ENCODE measurements at regions not wholly inside any gene's neighbourhood (a gene's known extent, or its start where the extent isn't known, plus 50 kb on each side); places are given as distances from the start of the nearest gene placed in this dataset.

GRCh38 chr2:23286758-23287704 lies 97.9 kb upstream of the KLHL29 start:
- H3K4me3 ChIP-seq (ENCODE audit: insufficient read depth, low read depth, low read length) = no peak overlapping the region
- H3K36me3 ChIP-seq (replicated peaks; ENCODE audit: control insufficient read depth, insufficient read depth, low read length) = no peaks in the 10 kb centered on the region
- no peaks in the 10 kb centered on the region for H3K27me3 ChIP-seq (ENCODE audit: control insufficient read depth, insufficient read depth, low read length)
- no peak for DNase-seq

- Histone ChIP-seq H3K4me3 (ENCODE audit: insufficient read depth, low read depth, low read length) (no peak overlapping the region), H3K36me3 (replicated peaks; ENCODE audit: control insufficient read depth, insufficient read depth, low read length) (no peaks in the 10 kb centered on the region), H3K27me3 (ENCODE audit: control insufficient read depth, insufficient read depth, low read length) (no peaks in the 10 kb centered on the region)
- no peak for DNase-seq
Measured at GRCh38 chr2:23289671-23290070, 95.3 kb upstream of the KLHL29 start.

- H3K36me3 ChIP-seq (replicated peaks; ENCODE audit: control insufficient read depth, insufficient read depth, low read length) = no peaks in the 10 kb centered on the region
- no peak overlapping the region for H3K4me3 ChIP-seq (ENCODE audit: insufficient read depth, low read depth, low read length)
- no peaks in the 10 kb centered on the region for H3K27me3 ChIP-seq (ENCODE audit: control insufficient read depth, insufficient read depth, low read length)
- DNase-seq = no peak
Measured at GRCh38 chr2:23291239-23291638, 93.7 kb upstream of the KLHL29 start.

- DNase-seq = no peak
- no peak overlapping the region for H3K4me3 ChIP-seq (ENCODE audit: insufficient read depth, low read depth, low read length)
- H3K27me3 ChIP-seq (ENCODE audit: control insufficient read depth, insufficient read depth, low read length) = no peaks in the 10 kb centered on the region
- no peaks in the 10 kb centered on the region for H3K36me3 ChIP-seq (replicated peaks; ENCODE audit: control insufficient read depth, insufficient read depth, low read length)
Measured at GRCh38 chr2:23292024-23292423, 93.0 kb upstream of the KLHL29 start.

GRCh38 chr2:23293063-23293462 lies 91.9 kb upstream of the KLHL29 start:
- H3K36me3 ChIP-seq (replicated peaks; ENCODE audit: control insufficient read depth, insufficient read depth, low read length) = no peaks in the 10 kb centered on the region
- DNase-seq = no peak
- H3K4me3 ChIP-seq (ENCODE audit: insufficient read depth, low read depth, low read length) = no peak overlapping the region
- no peaks in the 10 kb centered on the region; the same call in 1 of the 2 replicates for H3K27me3 ChIP-seq (ENCODE audit: control insufficient read depth, insufficient read depth, low read length)

- Histone ChIP-seq H3K36me3 (replicated peaks; ENCODE audit: control insufficient read depth, insufficient read depth, low read length) (no peaks in the 10 kb centered on the region), H3K4me3 (ENCODE audit: insufficient read depth, low read depth, low read length) (no peak overlapping the region), H3K27me3 (ENCODE audit: control insufficient read depth, insufficient read depth, low read length) (no peaks in the 10 kb centered on the region; the same call in 1 of the 2 replicates)
- DNase-seq = no peak
Measured at GRCh38 chr2:23293731-23294130, 91.2 kb upstream of the KLHL29 start.

- Histone ChIP-seq H3K36me3 (replicated peaks; ENCODE audit: control insufficient read depth, insufficient read depth, low read length) (no peaks in the 10 kb centered on the region), H3K27me3 (ENCODE audit: control insufficient read depth, insufficient read depth, low read length) (no peaks in the 10 kb centered on the region; the same call in 1 of the 2 replicates), H3K4me3 (ENCODE audit: insufficient read depth, low read depth, low read length) (no peak overlapping the region)
- DNase-seq = peak; percentile 51
Measured at GRCh38 chr2:23294238-23294637, 90.7 kb upstream of the KLHL29 start.

- Histone ChIP-seq H3K36me3 (replicated peaks; ENCODE audit: control insufficient read depth, insufficient read depth, low read length) (no peaks in the 10 kb centered on the region), H3K4me3 (ENCODE audit: insufficient read depth, low read depth, low read length) (no peak overlapping the region), H3K27me3 (ENCODE audit: control insufficient read depth, insufficient read depth, low read length) (no peaks in the 10 kb centered on the region; the same call in 1 of the 2 replicates)
- no peak for DNase-seq
Measured at GRCh38 chr2:23296691-23297090, 88.3 kb upstream of the KLHL29 start.

GRCh38 chr2:23297112-23297511 lies 87.9 kb upstream of the KLHL29 start:
- Histone ChIP-seq H3K27me3 (ENCODE audit: control insufficient read depth, insufficient read depth, low read length) (no peaks in the 10 kb centered on the region; the same call in 1 of the 2 replicates), H3K36me3 (replicated peaks; ENCODE audit: control insufficient read depth, insufficient read depth, low read length) (no peaks in the 10 kb centered on the region), H3K4me3 (ENCODE audit: insufficient read depth, low read depth, low read length) (no peak overlapping the region)
- DNase-seq = no peak

- H3K4me3 ChIP-seq (ENCODE audit: insufficient read depth, low read depth, low read length) = no peak overlapping the region
- H3K36me3 ChIP-seq (replicated peaks; ENCODE audit: control insufficient read depth, insufficient read depth, low read length) = no peaks in the 10 kb centered on the region
- no peak for DNase-seq
- no peaks in the 10 kb centered on the region; the same call in 1 of the 2 replicates for H3K27me3 ChIP-seq (ENCODE audit: control insufficient read depth, insufficient read depth, low read length)
Measured at GRCh38 chr2:23298551-23298950, 86.4 kb upstream of the KLHL29 start.

- no peak overlapping the region for H3K4me3 ChIP-seq (ENCODE audit: insufficient read depth, low read depth, low read length)
- H3K27me3 ChIP-seq (ENCODE audit: control insufficient read depth, insufficient read depth, low read length) = no peaks in the 10 kb centered on the region; the same call in 1 of the 2 replicates
- H3K36me3 ChIP-seq (replicated peaks; ENCODE audit: control insufficient read depth, insufficient read depth, low read length) = no peaks in the 10 kb centered on the region
- no peak for DNase-seq
Measured at GRCh38 chr2:23299476-23300195, 85.3 kb upstream of the KLHL29 start.

GRCh38 chr2:23301136-23301535 lies 83.8 kb upstream of the KLHL29 start:
- Histone ChIP-seq H3K27me3 (ENCODE audit: control insufficient read depth, insufficient read depth, low read length) (no peaks in the 10 kb centered on the region; the same call in 1 of the 2 replicates), H3K36me3 (replicated peaks; ENCODE audit: control insufficient read depth, insufficient read depth, low read length) (no peaks in the 10 kb centered on the region), H3K4me3 (ENCODE audit: insufficient read depth, low read depth, low read length) (no peak overlapping the region)
- DNase-seq = no peak

GRCh38 chr2:23302591-23302990 lies 82.4 kb upstream of the KLHL29 start:
- Histone ChIP-seq H3K36me3 (replicated peaks; ENCODE audit: control insufficient read depth, insufficient read depth, low read length) (no peaks in the 10 kb centered on the region), H3K27me3 (ENCODE audit: control insufficient read depth, insufficient read depth, low read length) (no peaks in the 10 kb centered on the region; the same call in 1 of the 2 replicates), H3K4me3 (ENCODE audit: insufficient read depth, low read depth, low read length) (no peak overlapping the region)
- DNase-seq = no peak

- no peak overlapping the region for H3K4me3 ChIP-seq (ENCODE audit: insufficient read depth, low read depth, low read length)
- H3K36me3 ChIP-seq (replicated peaks; ENCODE audit: control insufficient read depth, insufficient read depth, low read length) = no peaks in the 10 kb centered on the region
- H3K27me3 ChIP-seq (ENCODE audit: control insufficient read depth, insufficient read depth, low read length) = no peaks in the 10 kb centered on the region
- DNase-seq = no peak
Measured at GRCh38 chr2:23306401-23306800, 78.6 kb upstream of the KLHL29 start.

- H3K4me3 ChIP-seq (ENCODE audit: insufficient read depth, low read depth, low read length) = no peak overlapping the region
- H3K27me3 ChIP-seq (ENCODE audit: control insufficient read depth, insufficient read depth, low read length) = no peaks in the 10 kb centered on the region
- no peaks in the 10 kb centered on the region for H3K36me3 ChIP-seq (replicated peaks; ENCODE audit: control insufficient read depth, insufficient read depth, low read length)
- DNase-seq = no peak
Measured at GRCh38 chr2:23311186-23311585, 73.8 kb upstream of the KLHL29 start.

Measured in H7 (cell line).